ENCODE measurements at regions not wholly inside any gene's neighbourhood (a gene's known extent, or its start where the extent isn't known, plus 50 kb on each side); places are given as distances from the start of the nearest gene placed in this dataset.

DNA sequence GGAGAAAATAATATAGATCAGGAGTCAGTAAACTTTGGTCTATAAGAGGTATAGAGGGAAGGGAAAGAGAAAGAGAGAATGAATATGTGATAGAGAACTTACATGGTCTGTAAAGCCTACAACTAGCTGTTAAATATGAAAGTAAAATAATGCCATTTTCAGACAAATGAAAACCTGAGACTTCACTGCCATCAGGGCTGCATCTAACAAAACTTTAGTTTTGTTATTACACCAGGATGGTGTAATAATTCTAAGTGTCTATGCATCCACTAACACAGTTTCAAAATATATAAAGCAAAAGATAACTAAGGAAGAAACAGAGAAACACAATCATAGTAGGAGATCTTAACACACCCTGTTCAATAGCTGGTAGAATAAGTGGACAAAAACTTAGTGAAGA lies 217.7 kb downstream of the KLF13 start:
- no peak for TF ChIP-seq EZH2phosphoT487 (IDR thresholded peaks at IDR 0.05; ENCODE audit: low read depth, severe bottlenecking, unreplicated experiment)
- TF ChIP-seq, protein P1, sequence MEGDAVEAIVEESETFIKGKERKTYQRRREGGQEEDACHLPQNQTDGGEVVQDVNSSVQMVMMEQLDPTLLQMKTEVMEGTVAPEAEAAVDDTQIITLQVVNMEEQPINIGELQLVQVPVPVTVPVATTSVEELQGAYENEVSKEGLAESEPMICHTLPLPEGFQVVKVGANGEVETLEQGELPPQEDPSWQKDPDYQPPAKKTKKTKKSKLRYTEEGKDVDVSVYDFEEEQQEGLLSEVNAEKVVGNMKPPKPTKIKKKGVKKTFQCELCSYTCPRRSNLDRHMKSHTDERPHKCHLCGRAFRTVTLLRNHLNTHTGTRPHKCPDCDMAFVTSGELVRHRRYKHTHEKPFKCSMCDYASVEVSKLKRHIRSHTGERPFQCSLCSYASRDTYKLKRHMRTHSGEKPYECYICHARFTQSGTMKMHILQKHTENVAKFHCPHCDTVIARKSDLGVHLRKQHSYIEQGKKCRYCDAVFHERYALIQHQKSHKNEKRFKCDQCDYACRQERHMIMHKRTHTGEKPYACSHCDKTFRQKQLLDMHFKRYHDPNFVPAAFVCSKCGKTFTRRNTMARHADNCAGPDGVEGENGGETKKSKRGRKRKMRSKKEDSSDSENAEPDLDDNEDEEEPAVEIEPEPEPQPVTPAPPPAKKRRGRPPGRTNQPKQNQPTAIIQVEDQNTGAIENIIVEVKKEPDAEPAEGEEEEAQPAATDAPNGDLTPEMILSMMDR (IDR thresholded peaks at IDR 0.05; ENCODE audit: poor library complexity): no peak
- TF ChIP-seq EZH2 (IDR thresholded peaks at IDR 0.05; ENCODE audit: borderline replicate concordance): no peak

Measured in hepatocyte (in vitro differentiated cells).